ENCODE measurements at regions not wholly inside any gene's neighbourhood (a gene's known extent, or its start where the extent isn't known, plus 50 kb on each side); places are given as distances from the start of the nearest gene placed in this dataset.
"Not testable (repeated sequence)": the region's sequence is repeated elsewhere in the genome, so short reads cannot be mapped to it uniquely, and the experiment has no call there.

DNA sequence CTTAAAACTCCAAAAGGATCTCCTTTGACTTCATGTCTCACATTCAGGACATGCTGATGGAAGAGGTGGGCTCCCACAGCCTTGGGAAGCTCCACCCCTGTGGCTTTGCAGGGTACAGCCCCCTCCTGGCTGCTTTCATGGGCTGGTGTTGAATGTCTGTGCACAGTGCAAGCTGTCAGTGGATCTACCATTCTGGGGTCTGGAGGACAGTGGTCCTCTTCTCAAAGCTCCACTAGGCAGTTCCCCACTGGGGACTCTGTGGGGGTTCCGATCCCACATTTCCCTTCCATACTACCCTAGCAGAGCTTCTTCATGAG, 150.2 kb upstream of the FBXL17 start:
- DNase-seq (ENCODE audit: low read depth in 3 of 3, low spot score in 1 of 3): not testable (repeated sequence)

DNA sequence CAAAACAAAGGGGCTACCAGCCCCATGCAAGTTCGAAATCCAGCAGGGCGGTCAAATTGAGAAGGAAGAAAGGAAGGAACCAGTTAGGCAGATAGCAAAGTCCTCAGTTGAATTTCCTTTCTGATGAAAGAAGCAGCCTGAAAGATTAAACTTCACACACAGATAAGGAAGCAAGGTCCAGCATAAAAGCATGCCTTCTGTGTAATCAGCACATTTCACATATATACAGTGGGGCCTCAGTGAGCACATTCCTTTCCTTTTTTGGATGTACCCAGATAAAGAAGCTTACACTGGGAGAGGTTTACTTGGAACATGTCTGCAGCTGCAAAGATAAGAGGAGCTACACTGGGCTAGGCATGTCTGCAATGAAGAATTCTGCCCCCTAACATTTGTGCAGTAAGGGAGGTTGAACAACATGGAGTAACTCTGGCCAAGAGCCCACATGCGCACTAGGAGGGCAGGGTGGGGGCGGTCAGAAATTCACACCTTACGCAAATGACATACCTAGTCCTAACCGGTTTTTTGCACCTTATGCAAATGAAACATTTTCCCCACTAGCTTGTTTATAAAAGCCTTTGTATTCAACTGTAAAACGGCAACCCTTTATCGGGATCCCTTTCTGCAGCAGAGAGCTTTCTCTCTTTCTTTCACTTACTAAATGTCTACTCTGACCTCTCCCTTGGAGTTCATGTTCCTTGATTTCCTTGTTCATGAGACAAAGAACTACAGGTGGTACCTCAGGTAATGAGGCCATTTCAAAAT, 149.7 kb upstream of the FBXL17 start:
- DNase-seq (ENCODE audit: low read depth in 3 of 3, low spot score in 1 of 3): no peak

DNA sequence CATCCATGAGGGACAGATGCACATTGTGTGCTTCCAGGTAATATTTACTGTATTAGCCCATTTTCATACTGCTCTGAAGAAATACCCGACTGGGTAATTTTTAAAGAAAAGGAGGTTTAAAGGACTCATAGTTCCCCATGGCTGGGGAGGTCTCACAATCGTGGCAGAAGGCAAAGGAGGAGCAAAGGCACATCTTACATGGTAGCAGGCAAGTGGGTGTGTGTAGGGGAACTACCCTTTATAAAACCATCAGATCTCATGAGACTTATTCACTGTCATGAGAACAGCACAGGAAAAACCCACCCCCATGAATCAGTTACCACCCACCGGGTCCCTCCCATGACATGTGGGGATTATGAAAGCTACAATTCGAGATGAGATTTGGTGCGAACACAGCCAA, 148.8 kb upstream of the FBXL17 start:
- no peak for DNase-seq (ENCODE audit: low read depth in 3 of 3, low spot score in 1 of 3)

GRCh38 chr5:108529381-108529780, 147.5 kb upstream of the FBXL17 start:
- no peak for DNase-seq (ENCODE audit: low read depth in 3 of 3, low spot score in 1 of 3)

GRCh38 chr5:108528655-108529054, 146.8 kb upstream of the FBXL17 start:
- no peak for DNase-seq (ENCODE audit: low read depth in 3 of 3, low spot score in 1 of 3)

GRCh38 chr5:108524564-108524963, 142.7 kb upstream of the FBXL17 start:
- DNase-seq (ENCODE audit: low read depth in 3 of 3, low spot score in 1 of 3): no peak

DNA sequence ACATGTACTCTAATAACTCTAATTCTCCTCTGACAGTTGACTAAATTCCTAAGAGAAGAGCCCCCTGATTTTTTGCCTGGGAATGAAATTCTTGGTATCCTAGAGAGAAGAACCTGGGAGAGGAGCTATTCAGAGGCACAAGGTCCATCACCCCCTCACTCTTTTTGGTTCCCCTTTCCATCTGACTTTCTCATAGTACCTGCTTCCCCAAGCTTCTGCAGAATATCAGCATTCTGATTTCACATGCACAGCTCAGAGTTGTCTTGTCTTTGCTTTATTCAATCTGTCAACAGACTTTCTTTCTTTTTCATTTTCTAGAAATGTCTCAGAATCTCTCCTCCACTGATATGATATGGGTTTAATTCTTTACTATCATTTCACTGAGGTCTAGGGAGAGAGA, 141.5 kb upstream of the FBXL17 start:
- no peak for DNase-seq (ENCODE audit: low read depth in 3 of 3, low spot score in 1 of 3)

DNA sequence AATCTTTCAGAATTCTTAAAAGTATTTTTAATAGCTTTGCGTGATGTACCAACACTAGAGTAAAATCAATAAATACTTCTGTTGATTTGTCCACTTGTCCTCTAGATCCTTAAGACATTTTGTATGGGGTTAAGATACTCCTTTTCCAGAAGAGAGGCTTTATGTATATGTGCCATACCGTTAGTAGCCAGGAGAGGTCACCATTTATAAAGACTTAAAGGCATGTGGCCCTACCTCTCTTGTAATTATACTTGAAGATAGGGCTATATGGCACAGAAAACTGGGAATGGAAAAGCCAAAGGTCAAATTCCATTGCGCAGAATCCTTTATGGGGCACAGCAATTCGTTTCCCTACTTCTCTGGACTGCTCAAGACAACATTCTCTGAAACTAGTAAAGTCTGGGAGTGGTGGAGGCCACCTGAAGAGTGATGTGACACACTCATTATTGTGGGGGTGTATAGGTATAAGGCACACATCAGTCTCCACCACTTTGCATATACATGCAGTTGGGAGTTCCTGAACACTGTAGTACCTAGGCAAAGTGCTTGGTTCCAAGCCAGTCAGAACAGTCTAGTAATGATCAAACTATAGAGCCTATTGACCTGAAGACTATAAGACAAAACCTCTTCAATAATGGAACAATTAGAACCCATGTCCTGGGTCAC, 140.1 kb upstream of the FBXL17 start:
- DNase-seq (ENCODE audit: low read depth in 3 of 3, low spot score in 1 of 3): no peak

GRCh38 chr5:108521011-108521700, 139.3 kb upstream of the FBXL17 start:
- DNase-seq (ENCODE audit: low read depth in 3 of 3, low spot score in 1 of 3): no peak

- DNase-seq (ENCODE audit: low read depth in 3 of 3, low spot score in 1 of 3): no peak
Measured at GRCh38 chr5:108516785-108517184, 134.9 kb upstream of the FBXL17 start.

DNA sequence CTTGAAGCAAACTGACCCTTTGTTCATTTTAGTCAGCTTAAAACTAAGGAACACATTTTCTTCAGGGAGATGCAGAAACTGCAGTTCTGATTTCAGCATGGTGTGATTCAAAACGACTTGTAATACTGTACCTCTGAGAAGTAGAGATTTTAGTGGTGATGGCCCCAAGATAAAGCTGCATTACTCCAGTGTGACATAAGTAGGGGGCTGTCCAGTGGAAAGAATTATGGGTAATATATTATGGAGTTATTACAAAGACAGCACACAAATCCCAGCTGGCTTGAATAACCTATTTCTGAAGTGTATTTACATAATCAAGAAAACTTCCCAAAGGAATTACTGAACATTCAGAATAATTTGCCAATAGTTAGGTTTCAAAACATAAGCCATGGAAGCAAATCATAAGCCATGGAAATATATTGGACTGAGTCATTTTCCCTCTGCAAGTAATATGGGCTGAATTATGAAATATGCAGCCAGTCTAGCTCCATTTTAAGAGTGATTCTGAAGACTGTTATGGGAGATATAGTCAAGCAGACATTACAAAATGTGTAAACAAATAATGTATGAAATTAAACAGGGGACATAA, 133.7 kb upstream of the FBXL17 start:
- DNase-seq (ENCODE audit: low read depth in 3 of 3, low spot score in 1 of 3): no peak

DNA sequence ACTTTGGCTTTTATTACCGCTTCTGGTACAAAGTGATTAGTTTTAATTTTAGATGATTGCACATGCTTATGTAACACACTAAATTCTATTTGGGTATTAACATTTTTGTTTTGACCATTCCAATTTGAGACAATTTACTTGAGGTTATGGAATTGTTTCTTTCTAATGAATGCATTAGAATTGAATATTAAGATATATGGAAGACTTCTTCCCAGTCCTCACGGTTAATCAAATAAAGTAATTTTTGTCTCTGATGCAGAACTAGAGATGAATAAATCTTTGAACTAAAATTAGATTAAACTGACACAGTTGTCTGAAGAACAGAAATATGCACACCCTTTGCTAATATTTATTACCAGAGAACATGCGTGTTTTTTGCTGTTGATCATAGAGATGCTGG, 127.1 kb upstream of the FBXL17 start:
- no peak for DNase-seq (ENCODE audit: low read depth in 3 of 3, low spot score in 1 of 3)

DNA sequence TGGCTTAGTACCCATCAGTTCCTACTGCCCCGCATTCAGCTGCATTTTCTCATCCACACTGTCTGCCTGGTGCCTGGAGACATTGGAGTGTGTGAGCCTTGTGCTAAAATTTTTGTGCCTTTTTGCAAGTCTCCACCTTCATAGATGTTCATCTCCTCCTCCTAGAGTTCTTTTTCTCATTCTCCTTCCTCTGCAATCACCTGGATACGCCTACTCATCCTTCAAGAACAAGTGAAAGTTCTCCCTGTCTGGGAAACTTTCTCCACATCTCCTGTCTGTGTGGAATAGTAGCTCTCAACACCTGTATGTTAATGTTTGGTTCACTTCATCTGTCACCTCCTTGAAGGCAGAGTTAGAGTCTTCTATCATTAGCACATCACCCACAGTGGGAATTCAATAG, 125.7 kb upstream of the FBXL17 start:
- no peak for DNase-seq (ENCODE audit: low read depth in 3 of 3, low spot score in 1 of 3)

- DNase-seq (ENCODE audit: low read depth in 3 of 3, low spot score in 1 of 3): no peak
Measured at GRCh38 chr5:108505608-108506007, 123.7 kb upstream of the FBXL17 start.

DNA sequence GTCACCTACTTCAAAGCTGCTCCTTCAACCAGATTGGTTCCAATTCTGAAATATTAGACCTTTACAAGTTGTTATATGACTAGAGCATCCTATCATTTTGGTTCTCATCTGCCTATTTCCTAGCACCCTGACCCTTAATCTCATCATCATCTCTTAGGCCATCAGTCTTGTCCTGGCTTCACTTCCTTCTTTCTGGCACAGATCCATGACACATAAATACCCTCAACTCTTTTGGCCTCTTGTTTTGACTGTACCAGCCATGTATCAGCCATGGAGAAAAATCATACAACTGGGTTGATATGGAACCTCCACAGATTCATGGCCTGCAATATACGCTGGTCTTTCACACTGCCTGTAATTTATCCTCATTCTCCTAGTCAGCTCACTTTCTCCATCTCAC, 123.1 kb upstream of the FBXL17 start:
- DNase-seq (ENCODE audit: low read depth in 3 of 3, low spot score in 1 of 3): no peak

- no peak for DNase-seq (ENCODE audit: low read depth in 3 of 3, low spot score in 1 of 3)
Measured at GRCh38 chr5:108503986-108504385, 122.1 kb upstream of the FBXL17 start.

- DNase-seq (ENCODE audit: low read depth in 3 of 3, low spot score in 1 of 3): not testable (repeated sequence)
Measured at GRCh38 chr5:108495615-108496014, 113.7 kb upstream of the FBXL17 start.

DNA sequence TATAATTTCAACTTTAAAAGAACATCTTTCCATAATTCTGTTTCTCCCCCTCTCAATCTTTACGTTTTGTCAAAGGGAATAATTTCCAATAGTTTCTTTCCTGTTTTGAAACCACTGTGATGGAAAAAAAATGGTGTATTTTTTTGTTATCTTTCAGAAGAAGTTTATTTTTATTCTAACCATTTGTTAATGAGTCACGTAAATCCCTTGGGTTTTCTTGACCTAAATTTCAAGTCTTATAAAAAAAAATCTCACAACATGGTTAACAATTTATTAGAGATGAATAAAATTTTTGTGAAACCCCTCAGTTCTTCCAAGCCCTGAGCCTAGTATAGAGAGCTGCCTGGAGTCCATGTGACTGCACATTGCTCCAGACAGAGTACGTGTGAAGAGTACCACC, 106.1 kb upstream of the FBXL17 start:
- no peak for DNase-seq (ENCODE audit: low read depth in 3 of 3, low spot score in 1 of 3)

DNA sequence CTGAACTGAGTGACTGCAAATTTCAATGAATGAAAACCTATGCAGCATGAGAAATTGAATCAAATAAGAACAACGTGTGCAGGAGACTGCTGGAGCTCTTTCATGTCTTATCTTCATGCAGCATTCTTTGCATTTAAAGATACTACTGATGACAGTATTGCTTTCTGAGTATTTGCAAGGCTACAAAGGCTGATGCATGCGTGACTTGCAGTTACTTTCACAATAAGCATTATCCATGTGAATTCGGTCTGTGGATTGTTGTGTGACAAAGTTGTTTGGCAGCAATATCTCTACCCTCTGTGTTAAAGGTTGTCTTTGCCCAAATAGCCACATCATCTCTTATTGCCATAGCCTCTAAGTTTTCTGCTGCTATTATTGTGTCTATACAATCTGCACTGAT, 102.1 kb upstream of the FBXL17 start:
- no peak for DNase-seq (ENCODE audit: low read depth in 3 of 3, low spot score in 1 of 3)

GRCh38 chr5:108481355-108481931, 99.5 kb upstream of the FBXL17 start:
- DNase-seq (ENCODE audit: low read depth in 3 of 3, low spot score in 1 of 3): no peak

- DNase-seq (ENCODE audit: low read depth in 3 of 3, low spot score in 1 of 3): no peak
Measured at GRCh38 chr5:108472237-108472636, 90.3 kb upstream of the FBXL17 start.

DNA sequence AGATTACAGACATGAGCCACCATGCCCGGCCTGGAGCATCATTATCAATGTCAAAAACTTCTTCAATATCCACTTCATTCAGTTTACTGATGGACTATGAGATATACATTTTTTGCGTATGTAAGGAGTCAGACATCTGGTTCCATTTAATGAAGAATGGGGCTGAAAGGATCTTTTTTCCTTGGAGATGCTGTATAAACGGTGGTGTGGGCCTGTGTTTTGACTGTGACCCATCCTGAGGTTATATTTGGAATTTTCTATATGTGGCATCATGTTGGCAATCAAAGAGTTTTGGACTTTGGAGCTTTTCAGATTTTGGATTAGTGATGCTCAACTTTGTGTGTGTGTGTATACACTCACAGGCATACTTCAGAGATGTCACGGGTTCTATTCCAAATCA, 85.7 kb upstream of the FBXL17 start:
- no peak for DNase-seq (ENCODE audit: low read depth in 3 of 3, low spot score in 1 of 3)
